GM10266 (cell line): ENCODE measurements at regions not wholly inside any gene's neighbourhood (a gene's known extent, or its start where the extent isn't known, plus 50 kb on each side); places are given as distances from the start of the nearest gene placed in this dataset.

Experiments
- DNase-seq: peaks from one replicate; pipeline ENCODE4 v3.0.0; 2012; ENCODE audit errors: extremely low spot score
- CTCF ChIP-seq: IDR thresholded peaks from 2 replicates; pipeline ENCODE4 v1.5.1; 2012; ENCODE audit warnings: mild to moderate bottlenecking, low read depth; ENCODE audit not compliant: control insufficient read depth, insufficient read depth; ENCODE audit errors: missing control alignments

DNA sequence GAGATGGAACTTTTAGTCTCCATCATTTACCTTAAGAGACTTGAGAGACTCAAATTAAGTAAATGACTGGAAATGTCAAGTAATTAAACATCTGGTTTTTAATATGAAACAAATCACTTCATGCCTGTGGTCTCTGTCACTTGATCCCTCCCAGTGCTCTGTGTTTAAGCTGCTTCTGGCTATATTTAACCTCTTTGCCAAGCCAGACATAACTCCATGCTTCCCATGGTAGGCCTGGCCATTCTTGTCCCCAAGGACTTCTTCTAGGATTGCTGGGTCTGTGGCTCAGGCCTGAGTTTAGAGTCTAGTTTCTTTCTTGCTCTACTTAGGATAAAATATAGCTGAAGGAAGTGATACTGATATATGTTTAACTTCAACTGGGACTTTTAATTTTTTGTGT lies 1013.6 kb downstream of the FLRT2 start:
- DNase-seq, result no peak
- TF ChIP-seq CTCF, result no peak

GRCh38 chr14:86541972-86542371 lies 1012.0 kb downstream of the FLRT2 start:
- no peak for DNase-seq
- no peak for TF ChIP-seq CTCF

DNA sequence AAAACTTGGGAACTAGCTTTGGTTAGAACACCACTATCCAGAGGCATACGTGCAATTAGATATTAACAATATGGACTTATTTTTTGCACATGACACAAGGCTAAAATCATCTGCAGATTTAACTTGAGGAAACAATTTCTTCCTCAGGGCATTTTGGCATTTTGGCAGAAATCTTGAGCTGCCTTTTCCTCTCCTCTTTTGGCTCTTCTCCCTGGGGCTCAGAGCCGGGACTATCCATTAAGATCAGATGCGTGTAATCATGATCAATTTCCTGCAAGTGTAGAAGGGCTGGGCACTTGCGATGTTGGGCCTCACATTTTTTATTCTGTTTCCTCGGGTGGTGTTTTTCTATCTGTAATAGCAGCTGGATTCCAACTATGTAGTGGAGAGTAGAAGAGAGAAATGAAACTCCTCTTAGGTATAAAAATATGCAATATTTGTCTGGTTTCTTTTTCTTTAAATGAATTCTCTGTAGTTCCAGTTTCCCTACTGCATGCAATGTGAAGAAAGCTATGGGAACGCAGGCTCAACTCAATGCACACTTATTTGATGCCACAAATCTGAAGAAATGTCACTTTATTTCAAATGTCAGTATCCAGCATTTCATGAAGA lies 1010.8 kb downstream of the FLRT2 start:
- TF ChIP-seq CTCF, result no peak
- DNase-seq, result no peak

DNA sequence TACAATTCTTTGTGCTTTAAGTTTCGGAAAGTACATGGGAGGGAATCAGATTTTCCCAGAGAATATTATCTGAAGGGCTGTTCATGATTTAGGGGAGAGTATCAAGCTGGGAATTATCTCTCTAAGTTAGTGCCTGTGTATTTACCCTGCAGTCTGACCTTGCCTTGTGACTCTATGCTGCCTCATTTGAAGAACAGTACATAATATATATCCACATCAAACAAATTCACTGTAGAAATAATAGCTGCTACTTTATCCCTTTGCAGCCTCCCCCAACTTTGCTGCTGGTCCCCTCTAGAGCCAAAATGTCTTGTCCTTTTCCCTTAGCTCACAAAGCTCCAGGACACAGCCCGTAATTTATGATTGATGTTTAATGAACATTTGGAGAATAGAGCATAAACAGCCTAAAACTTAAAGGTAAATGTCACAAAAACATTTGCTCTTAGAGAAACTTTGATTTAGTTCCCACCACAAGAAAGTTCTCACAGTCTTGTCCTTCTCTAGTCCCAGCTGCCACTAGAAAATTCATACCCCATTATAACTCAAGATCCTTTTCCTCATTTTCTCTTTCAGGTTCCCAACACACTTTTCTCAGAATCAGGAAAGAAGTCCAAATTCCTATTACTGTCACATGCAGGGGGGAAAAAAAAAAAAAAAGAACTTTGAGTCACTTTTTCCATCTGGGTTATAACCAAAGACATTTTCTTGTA lies 1009.6 kb downstream of the FLRT2 start:
- no peak for TF ChIP-seq CTCF

DNA sequence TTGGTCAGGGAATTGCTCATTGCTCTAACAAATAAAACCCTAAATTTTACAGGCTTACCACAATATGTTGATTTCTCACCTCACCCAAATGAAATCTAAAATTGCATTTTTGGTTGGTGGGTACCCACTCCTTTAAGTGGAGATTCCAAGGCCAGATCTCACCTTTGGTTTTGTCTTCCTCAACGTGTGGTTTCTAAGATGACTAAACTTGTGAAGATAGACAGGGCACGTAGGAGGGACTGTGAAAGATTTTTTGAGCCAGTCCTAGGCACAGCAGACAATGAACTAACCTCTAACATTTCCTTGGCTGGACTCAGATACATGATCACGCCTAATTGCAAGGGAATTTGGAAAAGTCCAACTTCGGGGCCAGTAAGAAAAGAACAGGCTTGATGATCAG lies 1003.9 kb downstream of the FLRT2 start:
- DNase-seq, result no peak
- TF ChIP-seq CTCF, result no peak

More for the DNA sequence above, 1009.6 kb downstream of the FLRT2 start:
- DNase-seq, result no peak

DNA sequence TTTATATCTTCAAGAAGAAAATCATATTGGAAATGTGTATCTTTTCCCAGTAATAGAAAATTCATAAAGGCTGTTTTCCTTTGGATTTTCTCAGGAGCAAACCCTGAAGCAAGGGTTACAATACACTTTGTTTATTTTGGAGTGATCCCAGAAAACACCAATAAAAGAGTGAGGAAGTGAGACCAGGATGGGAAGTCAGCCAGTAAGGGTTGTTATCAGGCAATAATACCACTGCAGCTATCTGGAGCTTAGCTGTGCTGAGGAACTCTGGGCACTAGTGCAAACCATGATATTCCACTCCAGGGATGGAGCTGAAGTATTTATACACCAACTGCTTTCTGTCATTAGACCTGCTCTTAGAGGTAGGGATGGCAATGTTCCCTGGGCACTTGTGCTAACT lies 1002.3 kb downstream of the FLRT2 start:
- no peak for TF ChIP-seq CTCF
- DNase-seq, result no peak

DNA sequence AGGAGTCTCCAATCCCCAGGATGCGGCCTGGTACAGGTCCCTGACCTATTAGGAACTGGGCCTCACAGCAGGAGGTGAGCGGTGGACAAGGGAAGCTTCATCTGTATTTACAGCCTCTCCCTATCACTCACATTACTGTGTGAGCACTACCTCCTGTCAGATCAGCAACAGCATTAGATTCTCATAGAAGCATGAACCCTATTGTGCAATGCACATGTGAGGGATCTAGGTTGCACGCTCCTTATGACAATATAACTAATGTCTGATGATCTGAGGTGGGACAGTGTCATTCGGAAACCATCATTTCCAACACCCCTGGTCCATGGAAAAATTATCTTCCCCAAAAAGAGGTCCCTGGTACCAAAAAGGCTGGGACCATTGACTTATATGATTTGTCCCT lies 1000.5 kb downstream of the FLRT2 start:
- DNase-seq, result no peak
- no peak for TF ChIP-seq CTCF
